Gastroesophageal sphincter (tissue), 4 donors: ENCODE measurements at regions not wholly inside any gene's neighbourhood (a gene's known extent, or its start where the extent isn't known, plus 50 kb on each side); places are given as distances from the start of the nearest gene placed in this dataset.

Experiments used
- ATAC-seq: fragments of 150-250 bp; one replicate; pipeline ENCODE4 v1.9.1; 2016; ENCODE audit warnings: mild to moderate bottlenecking, moderate library complexity
- H3K27ac ChIP-seq, 4 donors: fragments of 200-600 bp; sonication (generic) in 3 of 4; 1 replicate in 3 of 4; 2 replicates in 1 of 4; pipeline ENCODE4 v1.5.1; 2016 to 2019
- H3K27me3 ChIP-seq: fragments of 200-600 bp; sonication (generic); one replicate; pipeline ENCODE4 v1.5.1; 2019
- H3K36me3 ChIP-seq, 2 donors: fragments of 200-600 bp; sonication (generic); one replicate each; pipeline ENCODE4 v1.5.1; 2019; ENCODE audit warnings: control low read depth in 1 of 2
- H3K4me1 ChIP-seq, 3 donors: fragments of 200-600 bp; sonication (generic); 1 replicate in 2 of 3; 2 replicates in 1 of 3; pipeline ENCODE4 v1.5.1; 2016 to 2019; ENCODE audit warnings: control low read depth in 2 of 3
- H3K4me3 ChIP-seq, 2 donors: fragments of 200-600 bp; sonication (generic); one replicate each; pipeline ENCODE4 v1.5.1; 2019; ENCODE audit warnings: mild to moderate bottlenecking in 1 of 2, moderate library complexity in 1 of 2
- H3K9me3 ChIP-seq, 3 donors: fragments of 200-600 bp; sonication (generic); one replicate each; pipeline ENCODE4 v1.5.1; 2017 to 2019; ENCODE audit warnings: control low read depth in 2 of 3
- EP300 ChIP-seq: sonication (generic); formaldehyde crosslinking; IDR thresholded peaks from one replicate; pipeline ENCODE4 v1.6.1; 2017; ENCODE audit warnings: antibody characterized with exemption, mild to moderate bottlenecking
- POLR2A ChIP-seq, 2 donors: fragments of 450-650 bp; IDR thresholded peaks; one replicate each; pipeline ENCODE4 v1.6.1; 2017; ENCODE audit warnings: antibody characterized with exemption in 2 of 2, mild to moderate bottlenecking in 2 of 2, moderate library complexity in 1 of 2
- POLR2AphosphoS5 ChIP-seq: sonication (generic); formaldehyde crosslinking; IDR thresholded peaks from one replicate; pipeline ENCODE4 v1.6.1; 2017; ENCODE audit warnings: antibody characterized with exemption
- WGBS, 2 donors: methylation state at CpG; one replicate each; pipeline ENCODE4 v1.1.5; 2018; ENCODE audit warnings: low coverage in 1 of 2; 5-methylcytosine and 5-hydroxymethylcytosine counted together
- TF ChIP-seq, protein P1 (sequence below), 4 experiments: fragments of 200-600 bp in 2 of 4; fragments of 450-650 bp in 2 of 4; sonication (generic) in 1 of 4; IDR thresholded peaks; one replicate each; pipeline ENCODE4 v1.5.1; 2017 to 2019; ENCODE audit warnings: antibody characterized with exemption in 4 of 4, mild to moderate bottlenecking in 2 of 4, moderate library complexity in 2 of 4

DNA sequence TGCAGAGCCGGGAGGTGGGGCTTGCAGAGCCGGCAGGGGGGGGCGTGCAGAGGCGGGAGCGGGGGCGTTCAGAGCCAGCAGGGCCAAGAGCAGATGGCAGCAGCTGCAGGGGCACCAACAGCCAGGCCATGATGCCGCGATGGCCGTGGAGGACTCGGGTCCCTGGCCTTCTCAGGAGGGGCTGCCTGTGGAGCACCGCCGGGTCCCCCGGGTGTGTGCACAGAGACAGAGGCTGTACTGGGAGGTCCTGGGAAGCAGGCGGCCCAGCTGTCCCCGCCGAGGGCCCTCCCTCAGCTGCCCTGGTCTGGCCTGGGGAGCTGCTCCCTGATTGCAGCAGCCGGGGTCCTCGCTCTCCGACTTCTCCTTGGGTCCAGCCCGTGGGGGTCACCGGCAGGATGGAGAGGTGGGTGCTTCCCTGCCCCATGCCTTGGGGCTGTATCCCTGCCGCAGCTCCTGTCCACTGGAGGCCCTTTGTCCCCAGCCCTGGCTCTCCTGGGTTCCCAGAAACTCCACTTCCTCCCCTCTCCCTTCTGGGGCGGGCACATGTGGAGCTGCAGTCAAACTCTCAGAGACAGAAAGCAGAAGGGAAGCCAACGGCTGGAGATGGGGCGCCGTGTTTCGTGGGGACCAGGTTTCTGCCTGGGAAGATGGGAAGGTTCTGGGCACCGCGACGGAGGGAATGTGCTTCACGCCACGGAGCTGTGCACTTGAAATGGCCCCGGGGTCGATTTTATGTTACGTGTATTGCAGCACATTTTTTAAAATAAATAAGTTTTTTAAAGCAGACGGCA lies 75.8 kb upstream of the GALNT9 start:
- no peak for ATAC-seq
- Histone ChIP-seq H3K27me3 (peaks cover 98% of the 10 kb centered on the region), H3K9me3 (no peaks in the 10 kb centered on the region), H3K36me3 (no peaks in the 10 kb centered on the region), H3K4me1 (no peaks in the 10 kb centered on the region), H3K4me3 (no peak overlapping the region), H3K27ac (no peak overlapping the region)
- no peak for TF ChIP-seq POLR2A (IDR thresholded peaks at IDR 0.05)
- no peak for TF ChIP-seq EP300
- TF ChIP-seq, protein P1, sequence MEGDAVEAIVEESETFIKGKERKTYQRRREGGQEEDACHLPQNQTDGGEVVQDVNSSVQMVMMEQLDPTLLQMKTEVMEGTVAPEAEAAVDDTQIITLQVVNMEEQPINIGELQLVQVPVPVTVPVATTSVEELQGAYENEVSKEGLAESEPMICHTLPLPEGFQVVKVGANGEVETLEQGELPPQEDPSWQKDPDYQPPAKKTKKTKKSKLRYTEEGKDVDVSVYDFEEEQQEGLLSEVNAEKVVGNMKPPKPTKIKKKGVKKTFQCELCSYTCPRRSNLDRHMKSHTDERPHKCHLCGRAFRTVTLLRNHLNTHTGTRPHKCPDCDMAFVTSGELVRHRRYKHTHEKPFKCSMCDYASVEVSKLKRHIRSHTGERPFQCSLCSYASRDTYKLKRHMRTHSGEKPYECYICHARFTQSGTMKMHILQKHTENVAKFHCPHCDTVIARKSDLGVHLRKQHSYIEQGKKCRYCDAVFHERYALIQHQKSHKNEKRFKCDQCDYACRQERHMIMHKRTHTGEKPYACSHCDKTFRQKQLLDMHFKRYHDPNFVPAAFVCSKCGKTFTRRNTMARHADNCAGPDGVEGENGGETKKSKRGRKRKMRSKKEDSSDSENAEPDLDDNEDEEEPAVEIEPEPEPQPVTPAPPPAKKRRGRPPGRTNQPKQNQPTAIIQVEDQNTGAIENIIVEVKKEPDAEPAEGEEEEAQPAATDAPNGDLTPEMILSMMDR (IDR thresholded peaks at IDR 0.05), result no peak
- TF ChIP-seq POLR2AphosphoS5, result no peak
- WGBS, 2 donors, result 56% methylated on average over 8 of the region's 36 CpGs; no CpG with 5 or more reads in 1 of the 2 donors

DNA sequence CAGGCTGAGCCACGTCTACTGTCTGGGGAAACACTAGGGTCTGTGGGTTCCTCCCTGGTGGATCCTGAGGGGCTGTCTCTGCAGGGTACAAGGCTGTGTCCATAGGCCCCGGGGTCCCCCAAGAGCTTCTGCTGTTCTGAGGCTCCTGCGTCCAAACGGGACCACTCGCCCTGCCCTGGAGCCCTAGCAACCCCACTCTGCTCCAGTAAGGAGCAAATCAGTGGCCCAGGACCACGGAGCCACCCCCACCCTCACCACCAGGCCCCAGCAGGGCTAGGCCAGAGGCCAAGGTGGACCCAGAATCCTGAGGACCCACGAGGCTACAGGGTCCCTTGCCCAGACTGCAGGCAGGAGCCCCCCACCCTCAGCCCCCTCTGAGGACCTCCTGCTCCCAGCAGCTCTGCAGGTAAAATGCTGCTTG lies 75.1 kb upstream of the GALNT9 start:
- Histone ChIP-seq H3K27me3 (peaks cover 98% of the 10 kb centered on the region), H3K36me3 (no peaks in the 10 kb centered on the region), H3K9me3 (no peaks in the 10 kb centered on the region), H3K27ac (no peak overlapping the region), H3K4me3 (no peak overlapping the region), H3K4me1 (no peaks in the 10 kb centered on the region)
- ATAC-seq, result no peak
- WGBS, 2 donors, result no CpG with 5 or more reads among the region's 7 CpGs
- TF ChIP-seq POLR2A (IDR thresholded peaks at IDR 0.05) (no peak), EP300 (no peak), POLR2AphosphoS5 (no peak)
- TF ChIP-seq, protein P1 (IDR thresholded peaks at IDR 0.05), result no peak

GRCh38 chr12:132403636-132404434 lies 74.4 kb upstream of the GALNT9 start:
- Histone ChIP-seq H3K27ac (no peak overlapping the region), H3K4me3 (no peak overlapping the region), H3K9me3 (no peaks in the 10 kb centered on the region), H3K4me1 (no peaks in the 10 kb centered on the region), H3K36me3 (no peaks in the 10 kb centered on the region), H3K27me3 (peaks cover 98% of the 10 kb centered on the region)
- no peak for ATAC-seq
- WGBS, 2 donors, result 73% methylated on average over 16 of the region's 35 CpGs; no CpG with 5 or more reads in 1 of the 2 donors
- TF ChIP-seq, protein P1 (IDR thresholded peaks at IDR 0.05), result no peak
- no peak for TF ChIP-seq POLR2AphosphoS5
- no peak for TF ChIP-seq POLR2A (IDR thresholded peaks at IDR 0.05)
- TF ChIP-seq EP300, result no peak

- H3K27ac ChIP-seq, result no peak overlapping the region
- no peaks in the 10 kb centered on the region for H3K9me3 ChIP-seq
- TF ChIP-seq EP300 (no peak), POLR2A (IDR thresholded peaks at IDR 0.05) (no peak), POLR2AphosphoS5 (no peak)
- TF ChIP-seq, protein P1 (IDR thresholded peaks at IDR 0.05), result no peak
- H3K4me3 ChIP-seq, result no peak overlapping the region
- WGBS, 2 donors, result 38 to 40% methylated on average over 2 to 13 of the region's 23 CpGs
- no peak for ATAC-seq
- no peaks in the 10 kb centered on the region for H3K4me1 ChIP-seq
- H3K27me3 ChIP-seq, result peaks cover 98% of the 10 kb centered on the region
- H3K36me3 ChIP-seq, result no peaks in the 10 kb centered on the region
Measured at GRCh38 chr12:132402831-132403416, 73.5 kb upstream of the GALNT9 start.
